Muscle layer of duodenum (tissue), 2 donors: ENCODE measurements at regions not wholly inside any gene's neighbourhood (a gene's known extent, or its start where the extent isn't known, plus 50 kb on each side); places are given as distances from the start of the nearest gene placed in this dataset.

Experiments used
- H3K27ac ChIP-seq: one replicate; pipeline ENCODE4 v1.7.0; 2013; ENCODE audit warnings: mild to moderate bottlenecking, low read length
- H3K27me3 ChIP-seq: one replicate; pipeline ENCODE4 v1.7.0; 2013; ENCODE audit warnings: low read depth, mild to moderate bottlenecking, control low read depth, low read length
- H3K36me3 ChIP-seq, 2 donors: one replicate each; pipeline ENCODE4 v1.7.0; 2013; ENCODE audit warnings: low read length in 2 of 2, control low read depth in 1 of 2, mild to moderate bottlenecking in 1 of 2; ENCODE audit not compliant: insufficient read depth in 2 of 2, control insufficient read depth in 1 of 2
- H3K4me1 ChIP-seq, 2 donors: one replicate each; pipeline ENCODE4 v1.7.0; 2013; ENCODE audit warnings: low read length in 2 of 2, mild to moderate bottlenecking in 2 of 2, control low read depth in 1 of 2, moderate library complexity in 1 of 2; ENCODE audit not compliant: insufficient read depth in 2 of 2, control insufficient read depth in 1 of 2
- H3K4me3 ChIP-seq, 2 donors: one replicate each; pipeline ENCODE4 v1.7.0; 2013; ENCODE audit warnings: low read length in 2 of 2, low read depth in 1 of 2, mild to moderate bottlenecking in 1 of 2
- H3K9me3 ChIP-seq, 2 donors: one replicate each; pipeline ENCODE4 v1.7.0; 2013; ENCODE audit warnings: low read length in 2 of 2, control low read depth in 1 of 2, mild to moderate bottlenecking in 1 of 2; ENCODE audit not compliant: control insufficient read depth in 1 of 2
- donor health status: healthy.

DNA sequence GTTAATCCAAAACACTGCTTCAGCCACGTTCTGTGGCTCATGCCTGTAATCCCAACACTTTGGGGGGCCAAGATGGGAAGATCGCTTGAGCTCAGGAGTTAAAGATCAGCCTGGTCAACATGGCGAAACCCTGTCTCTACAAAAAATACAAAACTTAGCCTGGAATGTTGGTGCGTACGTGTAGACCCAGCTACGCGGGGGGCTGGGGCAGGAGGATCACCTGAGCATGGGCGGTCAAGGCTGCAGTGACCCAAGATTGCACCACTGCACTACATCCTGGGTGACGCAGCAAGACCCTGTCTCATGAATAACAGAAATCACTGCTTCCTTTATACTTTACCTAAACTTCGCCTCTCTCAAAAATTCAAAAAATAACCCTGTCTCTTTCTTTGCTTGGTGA lies 1325.0 kb upstream of the CADM2 start:
- Histone ChIP-seq H3K27ac (no peak overlapping the region), H3K27me3 (no peaks in the 10 kb centered on the region), H3K4me3 (no peak overlapping the region), H3K4me1 (no peaks in the 10 kb centered on the region), H3K9me3 (no peaks in the 10 kb centered on the region), H3K36me3 (no peaks in the 10 kb centered on the region)

DNA sequence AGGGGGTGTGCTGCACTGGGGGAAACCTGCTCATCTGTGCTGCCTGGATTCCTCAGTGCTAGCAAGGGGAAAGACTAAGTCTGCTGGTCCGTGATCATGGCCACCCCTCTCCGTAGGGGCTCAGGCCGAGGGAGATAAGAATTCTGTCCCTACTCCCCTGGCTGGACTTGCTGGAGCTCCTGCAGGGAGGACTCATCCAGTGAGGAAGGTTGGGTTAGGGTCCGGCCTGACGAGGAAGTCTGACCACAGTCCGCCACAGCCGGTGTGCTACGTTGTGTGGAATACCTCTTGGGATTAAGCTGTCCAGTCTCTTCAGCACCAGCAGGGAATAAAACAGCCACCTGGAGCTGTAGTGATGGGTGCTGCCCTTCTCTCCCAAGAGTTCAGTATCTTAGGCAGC lies 1309.1 kb upstream of the CADM2 start:
- H3K27ac ChIP-seq: no peak overlapping the region
- H3K36me3 ChIP-seq: no peaks in the 10 kb centered on the region
- H3K4me1 ChIP-seq: no peaks in the 10 kb centered on the region
- H3K4me3 ChIP-seq: no peak overlapping the region
- H3K27me3 ChIP-seq: no peaks in the 10 kb centered on the region
- peaks cover 0 to 3% of the 10 kb centered on the region in 2 donors for H3K9me3 ChIP-seq

DNA sequence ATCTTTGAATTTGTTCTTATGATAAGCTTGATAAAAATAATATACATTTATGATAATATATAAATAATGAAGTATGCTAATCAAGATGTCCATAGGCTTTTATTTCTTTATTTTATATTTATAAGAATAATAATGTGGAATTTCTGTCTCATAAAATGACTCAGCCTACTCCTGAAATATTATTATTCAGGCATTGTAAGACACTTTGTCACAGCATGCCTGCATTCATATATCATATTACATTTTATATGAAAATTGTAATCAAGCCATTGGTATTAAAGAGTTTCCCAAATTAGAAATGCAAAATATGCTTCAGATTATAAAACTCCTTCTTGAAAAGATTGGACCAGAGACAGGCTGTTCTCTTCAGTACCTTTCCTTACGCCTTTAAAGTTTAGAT lies 1303.7 kb upstream of the CADM2 start:
- H3K4me1 ChIP-seq: no peaks in the 10 kb centered on the region
- H3K27ac ChIP-seq: no peak overlapping the region
- H3K27me3 ChIP-seq: no peaks in the 10 kb centered on the region
- H3K4me3 ChIP-seq: no peak overlapping the region
- no peaks in the 10 kb centered on the region for H3K36me3 ChIP-seq
- no peaks in the 10 kb centered on the region for H3K9me3 ChIP-seq

DNA sequence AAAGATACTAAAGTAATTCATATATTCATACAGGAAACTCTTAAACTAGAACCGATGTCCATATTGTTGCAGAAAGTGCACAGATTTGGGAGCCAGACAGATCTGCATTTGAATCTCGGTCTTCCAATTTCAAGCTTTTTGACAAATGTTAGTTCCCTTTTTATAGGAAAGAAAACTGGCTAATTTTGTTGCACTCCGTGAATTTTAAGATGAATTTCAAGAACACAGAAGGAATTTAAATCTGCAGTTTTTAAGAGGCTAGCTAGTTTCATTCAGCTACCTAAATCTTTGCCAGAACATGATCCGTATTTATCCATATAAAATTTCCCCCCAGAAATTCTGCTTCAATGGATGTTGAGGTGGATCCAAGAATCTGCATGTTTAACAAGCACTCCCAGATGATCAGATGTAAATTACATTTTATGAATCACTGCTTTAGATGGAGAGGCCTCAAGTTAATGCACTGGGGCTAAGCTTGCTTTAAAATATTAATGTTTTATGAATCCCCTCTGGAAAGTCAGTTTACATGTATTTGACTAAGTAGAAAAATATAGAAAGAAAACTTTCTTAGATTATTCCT lies 1296.3 kb upstream of the CADM2 start:
- H3K27ac ChIP-seq: no peak overlapping the region
- H3K27me3 ChIP-seq: no peaks in the 10 kb centered on the region
- H3K4me3 ChIP-seq: no peak overlapping the region
- H3K9me3 ChIP-seq: no peaks in the 10 kb centered on the region
- no peaks in the 10 kb centered on the region for H3K4me1 ChIP-seq
- no peaks in the 10 kb centered on the region for H3K36me3 ChIP-seq

DNA sequence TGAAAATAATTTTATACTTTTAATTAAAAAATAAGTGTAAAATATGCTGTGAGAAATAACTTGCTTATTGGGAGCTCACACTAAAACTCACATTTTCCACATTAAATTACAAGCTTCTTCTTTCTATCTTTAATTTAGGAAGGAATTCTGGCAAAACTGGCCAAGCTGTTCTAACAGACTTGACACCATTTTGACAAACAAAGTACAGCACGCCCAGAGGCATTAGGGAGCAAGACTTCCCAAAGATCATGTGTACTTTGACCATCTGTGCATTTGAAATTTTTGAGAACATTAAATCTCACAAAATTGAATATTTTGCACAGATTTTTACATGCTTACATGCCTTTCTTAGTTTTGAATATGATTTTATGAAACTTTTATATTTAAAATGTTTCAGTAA lies 1288.4 kb upstream of the CADM2 start:
- Histone ChIP-seq H3K9me3 (no peaks in the 10 kb centered on the region), H3K36me3 (no peaks in the 10 kb centered on the region), H3K27me3 (no peaks in the 10 kb centered on the region), H3K4me1 (no peaks in the 10 kb centered on the region), H3K4me3 (no peak overlapping the region), H3K27ac (no peak overlapping the region)

DNA sequence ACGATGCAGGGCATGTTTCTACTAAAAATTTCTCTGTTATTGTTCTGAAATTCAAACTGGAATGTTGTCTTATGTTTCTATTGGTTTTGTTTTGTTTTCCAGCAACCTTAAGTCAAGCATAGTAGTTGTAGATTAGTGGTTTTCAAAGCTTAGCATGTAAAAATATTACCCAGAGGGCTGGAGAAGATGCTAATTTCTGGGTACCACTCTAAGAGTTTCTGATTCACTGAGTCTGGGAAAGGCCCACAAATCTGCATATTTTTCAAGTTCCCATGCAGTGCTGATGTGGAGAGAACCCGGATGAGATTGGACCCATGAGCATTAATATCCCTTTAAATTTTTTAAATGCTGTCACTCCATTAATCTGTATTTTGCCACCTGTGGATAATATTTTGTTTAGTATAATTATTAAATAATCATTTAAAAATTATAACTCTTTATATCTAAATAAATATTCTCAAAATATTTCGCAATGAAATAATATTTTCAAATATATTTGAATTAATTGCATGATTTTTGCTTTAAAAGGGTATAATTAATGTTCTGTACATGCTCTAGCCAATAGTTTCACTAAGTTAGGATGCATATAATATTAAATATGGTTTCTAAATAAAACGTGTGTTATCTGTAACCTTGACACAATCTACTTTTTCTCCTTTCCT lies 1274.7 kb upstream of the CADM2 start:
- Histone ChIP-seq H3K4me1 (no peaks in the 10 kb centered on the region), H3K36me3 (no peaks in the 10 kb centered on the region), H3K27ac (no peak overlapping the region), H3K27me3 (no peaks in the 10 kb centered on the region), H3K9me3 (peaks cover 0 to 13% of the 10 kb centered on the region in 2 donors), H3K4me3 (no peak overlapping the region)

DNA sequence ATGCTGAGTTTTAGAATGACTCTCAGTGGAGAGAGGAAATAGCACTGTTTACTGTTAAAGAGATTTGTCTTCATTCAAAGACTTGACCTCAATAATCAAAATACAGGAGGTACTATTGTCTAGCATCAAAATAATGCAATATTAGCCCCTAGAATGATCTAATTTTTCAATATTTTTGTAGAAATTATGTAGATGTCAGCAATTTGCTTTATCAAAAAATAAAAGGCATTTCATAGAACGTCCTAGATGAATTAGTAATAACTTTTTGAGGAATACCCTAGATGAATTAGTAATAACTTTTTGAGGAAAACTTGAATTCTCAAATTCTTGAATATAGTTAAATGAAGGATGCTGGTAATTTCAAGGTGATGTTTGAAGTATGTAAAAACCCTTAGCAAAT lies 1252.1 kb upstream of the CADM2 start:
- H3K27me3 ChIP-seq: no peaks in the 10 kb centered on the region
- no peaks in the 10 kb centered on the region for H3K9me3 ChIP-seq
- H3K4me3 ChIP-seq: no peak overlapping the region
- H3K4me1 ChIP-seq: no peaks in the 10 kb centered on the region
- H3K27ac ChIP-seq: no peak overlapping the region
- H3K36me3 ChIP-seq: no peaks in the 10 kb centered on the region

DNA sequence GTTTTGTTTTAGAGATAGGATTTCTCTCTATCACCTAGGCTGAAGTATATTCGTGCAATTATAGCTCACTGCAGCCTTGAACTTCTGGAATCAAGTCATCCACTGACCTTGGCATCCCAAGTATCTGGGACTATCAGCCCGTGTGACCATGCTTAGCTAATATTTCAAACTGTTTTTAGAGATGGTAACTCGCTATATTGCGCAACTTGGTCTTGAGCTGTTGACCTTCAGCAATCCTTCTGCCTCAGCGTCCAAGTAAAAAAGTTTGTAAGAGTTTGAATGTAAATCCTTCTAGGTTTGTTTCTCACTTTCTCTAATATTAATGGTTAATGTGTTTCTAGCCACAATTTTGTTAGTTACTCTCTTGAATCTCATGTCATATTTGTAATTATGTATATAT lies 1243.5 kb upstream of the CADM2 start:
- Histone ChIP-seq H3K4me3 (no peak overlapping the region), H3K36me3 (no peaks in the 10 kb centered on the region), H3K4me1 (no peaks in the 10 kb centered on the region), H3K27me3 (no peaks in the 10 kb centered on the region), H3K27ac (no peak overlapping the region), H3K9me3 (no peaks in the 10 kb centered on the region)

DNA sequence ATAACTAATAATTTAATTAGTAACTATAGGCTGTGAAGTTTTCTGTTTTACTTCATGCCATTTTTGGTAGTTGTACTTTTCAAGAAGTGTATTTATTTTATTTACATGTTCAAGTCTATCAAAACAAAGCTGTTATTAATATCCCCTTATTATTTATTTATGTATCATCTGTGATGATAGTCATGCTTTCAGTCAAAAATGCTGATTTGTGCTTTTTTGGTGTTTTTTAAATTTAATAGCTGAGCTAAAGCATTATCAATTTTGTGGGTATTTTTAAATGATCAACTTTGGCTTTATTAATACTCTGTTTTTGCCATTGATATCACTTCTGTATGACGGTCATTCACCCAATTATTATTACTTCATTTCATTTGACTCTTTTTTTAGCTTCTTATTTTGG lies 1229.2 kb upstream of the CADM2 start:
- Histone ChIP-seq H3K9me3 (peaks cover 6 to 24% of the 10 kb centered on the region in 2 donors), H3K4me1 (no peaks in the 10 kb centered on the region), H3K27me3 (no peaks in the 10 kb centered on the region), H3K4me3 (no peak overlapping the region), H3K36me3 (no peaks in the 10 kb centered on the region), H3K27ac (no peak overlapping the region)

DNA sequence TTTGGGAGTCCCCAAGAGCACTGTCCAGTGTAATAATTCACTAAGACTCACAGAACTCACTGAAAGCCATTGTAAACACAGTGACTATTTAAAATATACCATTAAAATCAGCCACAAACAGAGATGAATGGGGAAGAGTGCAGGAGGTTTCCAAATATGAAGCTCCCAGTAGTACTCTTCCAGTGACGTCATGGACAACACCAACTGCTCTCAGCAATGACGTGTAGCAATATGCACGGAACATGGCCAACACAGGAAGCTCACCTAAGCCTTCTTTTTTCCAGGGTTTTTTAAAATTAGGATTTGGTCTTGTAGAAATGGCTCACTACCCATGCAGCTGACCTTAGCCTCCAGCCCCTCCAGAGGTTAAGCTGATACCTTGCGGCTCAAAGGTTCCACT lies 1224.1 kb upstream of the CADM2 start:
- Histone ChIP-seq H3K9me3 (no peaks in the 10 kb centered on the region), H3K36me3 (no peaks in the 10 kb centered on the region), H3K4me3 (no peak overlapping the region), H3K4me1 (no peaks in the 10 kb centered on the region), H3K27me3 (no peaks in the 10 kb centered on the region), H3K27ac (no peak overlapping the region)

DNA sequence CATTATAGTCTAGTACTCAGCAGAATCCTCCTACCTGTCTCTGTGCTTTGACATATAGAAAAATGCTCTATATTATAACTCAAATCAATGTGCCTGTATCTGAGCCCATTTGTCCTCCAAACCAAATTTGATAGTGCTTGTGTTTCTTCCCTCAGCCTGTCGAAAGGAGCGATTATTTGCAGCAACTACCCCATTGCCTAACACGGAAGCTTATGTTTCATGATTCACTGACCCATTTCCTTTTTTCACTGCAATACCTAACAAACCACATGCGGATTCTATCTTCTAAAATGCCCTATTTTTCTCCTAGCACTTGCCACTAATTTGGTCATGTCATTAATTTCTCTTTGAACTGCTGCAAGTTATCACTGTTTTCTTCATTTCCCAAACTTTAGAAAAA lies 1220.6 kb upstream of the CADM2 start:
- Histone ChIP-seq H3K27ac (no peak overlapping the region), H3K27me3 (no peaks in the 10 kb centered on the region), H3K36me3 (no peaks in the 10 kb centered on the region)

DNA sequence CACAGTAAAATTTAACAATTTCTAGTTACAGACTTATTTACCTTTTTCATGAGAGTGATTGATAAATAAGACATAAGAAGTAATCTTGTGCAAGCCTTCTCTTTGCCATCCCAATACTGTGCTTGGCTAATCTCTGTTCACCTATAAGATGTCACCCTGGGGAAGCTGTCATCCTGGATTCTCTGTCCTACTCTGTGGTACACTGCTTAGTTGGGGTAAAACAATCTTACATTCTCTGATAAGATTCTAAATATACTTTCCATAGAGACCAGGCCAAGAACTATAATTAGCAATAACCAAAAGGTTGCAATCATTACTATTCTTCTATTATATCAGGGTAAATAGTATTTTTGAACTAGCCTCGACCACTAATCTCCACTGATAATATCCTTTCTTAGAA lies 1218.3 kb upstream of the CADM2 start:
- Histone ChIP-seq H3K9me3 (no peaks in the 10 kb centered on the region), H3K36me3 (no peaks in the 10 kb centered on the region), H3K27me3 (no peaks in the 10 kb centered on the region), H3K4me3 (no peak overlapping the region), H3K27ac (no peak overlapping the region), H3K4me1 (no peaks in the 10 kb centered on the region)

More for the DNA sequence above, 1220.6 kb upstream of the CADM2 start:
- Histone ChIP-seq H3K9me3 (no peaks in the 10 kb centered on the region), H3K4me3 (no peak overlapping the region), H3K4me1 (no peaks in the 10 kb centered on the region)
